ENCODE measurements at regions not wholly inside any gene's neighbourhood (a gene's known extent, or its start where the extent isn't known, plus 50 kb on each side); places are given as distances from the start of the nearest gene placed in this dataset.

DNA sequence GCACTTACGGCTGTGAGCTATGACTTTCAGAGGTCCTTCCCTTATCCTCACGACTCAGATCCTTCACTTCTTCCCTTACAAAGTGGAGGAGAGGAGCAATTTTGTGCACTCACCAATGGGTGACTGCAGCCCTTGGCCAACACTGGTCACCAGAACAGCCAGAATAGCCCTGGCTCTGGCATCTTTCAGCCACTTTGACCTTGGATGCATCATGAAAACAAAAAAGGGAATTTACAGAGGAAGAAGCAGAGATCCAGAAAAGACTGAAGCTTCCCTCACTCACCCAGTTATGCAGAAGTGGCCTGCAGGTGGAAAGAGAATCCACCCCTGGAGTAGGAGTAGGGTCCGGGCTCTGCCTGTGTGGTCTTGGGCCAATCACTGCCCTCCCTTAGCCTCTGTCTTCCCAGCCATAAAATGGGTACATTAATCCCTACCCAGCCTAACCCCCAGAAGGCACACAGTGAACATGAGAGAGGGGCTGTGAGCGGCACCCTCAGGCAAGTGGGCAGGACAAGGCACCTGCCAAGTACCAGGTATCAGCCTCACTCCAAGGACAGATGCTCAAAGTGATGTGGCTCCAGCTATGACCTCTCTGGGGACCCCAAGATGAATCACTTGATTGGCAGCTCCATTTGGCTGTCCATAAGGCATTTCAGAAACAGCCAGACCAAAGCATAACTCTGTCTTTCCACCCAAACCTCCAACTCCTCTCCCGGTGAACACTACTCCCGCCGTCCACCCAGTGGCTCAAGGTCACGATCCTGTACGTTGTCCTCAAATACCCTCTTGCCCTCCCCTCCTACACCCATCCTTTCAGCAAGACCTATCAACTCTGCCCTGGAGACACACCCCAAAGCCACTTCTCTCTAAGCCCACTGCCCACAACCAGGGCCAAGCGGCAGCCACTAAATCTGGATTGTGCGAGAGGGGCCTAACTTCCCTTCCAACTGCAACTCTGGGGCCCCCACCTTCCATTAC is 129.8 kb upstream of the ZMIZ1 start:
- DNase-seq: no peak

DNA sequence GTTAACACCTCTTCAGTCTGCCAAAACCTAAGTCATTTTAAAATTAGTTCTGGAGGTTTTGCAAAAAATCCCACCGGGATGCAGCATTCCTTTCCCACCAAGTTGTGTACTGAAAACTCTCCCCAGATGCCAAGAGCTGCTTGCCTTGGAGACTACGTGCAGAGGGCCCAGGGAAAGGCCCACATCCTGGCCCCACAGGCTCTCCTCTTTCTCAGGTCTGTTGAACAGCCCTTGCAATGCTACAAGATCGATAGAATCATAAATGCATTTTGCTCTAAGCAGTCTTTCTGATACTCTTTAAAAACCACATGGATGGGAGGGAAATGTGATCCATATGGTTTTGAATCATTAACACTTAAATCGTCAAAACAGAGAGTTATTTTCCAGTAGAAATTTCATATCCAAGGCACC is 126.7 kb upstream of the ZMIZ1 start:
- DNase-seq: no peak

DNA sequence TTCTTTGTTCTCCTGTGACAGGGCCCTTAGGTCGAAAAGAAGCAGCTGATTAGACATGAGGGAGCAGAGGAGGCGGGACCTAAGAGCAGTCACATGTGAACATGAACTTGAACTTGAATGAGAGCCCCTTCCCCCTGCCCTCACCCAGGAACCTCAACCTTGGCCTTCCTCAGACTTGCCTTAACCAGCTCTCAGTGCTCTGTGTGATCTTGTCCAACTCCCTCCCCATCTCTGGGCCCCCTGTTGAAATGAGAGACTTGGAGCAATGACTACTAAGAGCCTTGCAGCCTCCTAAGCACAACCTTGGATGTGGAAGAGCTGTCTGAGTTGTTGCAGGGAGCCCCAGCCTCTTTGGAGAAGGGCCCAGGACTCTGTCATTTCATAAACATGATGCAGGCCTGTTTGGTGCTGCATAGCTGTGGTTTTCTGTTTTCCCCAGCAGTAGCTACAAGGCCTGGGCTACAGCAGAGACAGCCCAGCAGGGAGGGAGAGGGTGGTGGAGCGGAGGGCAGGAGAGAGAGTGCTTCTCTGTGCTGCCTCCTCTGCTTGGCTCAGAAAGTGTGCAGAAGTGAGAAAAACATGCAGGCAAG is 123.9 kb upstream of the ZMIZ1 start:
- no peak for DNase-seq

DNA sequence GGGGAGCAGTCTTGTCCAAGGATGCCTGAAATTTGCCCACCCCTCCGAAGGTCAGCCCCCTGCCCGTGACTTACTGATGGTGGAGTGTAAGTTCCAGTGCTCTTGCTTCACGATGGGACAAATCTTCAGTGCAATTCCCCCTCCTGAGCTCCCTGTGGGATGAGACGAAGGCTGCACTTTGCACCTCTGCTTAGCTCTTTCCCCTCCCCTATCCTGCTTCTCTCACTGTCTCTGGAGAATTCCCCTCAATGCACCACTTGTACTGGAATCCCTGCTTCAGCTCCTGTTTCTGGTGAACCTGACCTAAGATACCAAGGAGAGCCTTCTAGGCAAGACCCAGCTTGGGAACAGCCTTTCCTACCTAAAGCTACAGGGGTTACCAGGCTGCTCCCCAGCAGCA is 122.9 kb upstream of the ZMIZ1 start:
- no peak for DNase-seq

DNA sequence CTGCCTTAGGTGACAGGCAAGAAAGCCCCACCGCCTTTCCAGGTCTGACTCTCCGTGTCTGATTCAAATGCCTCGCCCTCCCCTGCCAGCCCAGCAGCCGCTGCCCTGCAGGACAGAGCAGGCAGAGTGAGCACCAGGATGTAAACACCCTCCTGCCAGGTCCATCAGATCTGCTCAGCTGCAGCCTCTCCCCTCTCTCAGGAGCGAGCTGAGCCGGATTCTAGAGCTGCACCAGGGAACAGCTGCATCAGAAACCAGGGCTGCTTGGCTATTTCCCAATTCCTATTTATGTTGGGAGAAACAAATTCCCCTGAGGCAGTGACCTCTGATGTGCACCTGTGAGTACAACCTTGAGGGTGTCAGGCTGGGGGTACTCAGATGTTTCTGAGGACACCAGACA is 121.5 kb upstream of the ZMIZ1 start:
- peak in 1 of 2 experiments; percentile 10 for DNase-seq

DNA sequence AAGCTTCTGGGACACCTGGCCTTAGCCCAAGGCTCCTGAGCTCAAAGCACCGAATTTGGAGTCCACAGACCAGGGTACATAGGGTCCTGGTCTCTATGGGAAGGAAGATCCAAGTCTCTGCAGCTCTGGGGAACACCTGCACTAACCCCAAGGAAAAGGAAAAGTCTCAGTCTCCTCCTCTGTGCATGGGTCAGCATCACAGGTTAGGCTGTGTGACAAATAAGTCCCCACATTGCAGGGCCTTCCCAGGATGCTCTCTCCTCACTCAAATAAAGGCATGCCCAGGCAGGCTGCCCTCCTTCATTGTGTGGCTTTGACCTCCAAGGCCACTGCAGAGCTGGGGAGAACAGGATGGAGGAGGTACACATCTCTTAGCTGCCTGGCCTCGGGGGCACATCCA is 121.0 kb upstream of the ZMIZ1 start:
- DNase-seq: no peak

DNA sequence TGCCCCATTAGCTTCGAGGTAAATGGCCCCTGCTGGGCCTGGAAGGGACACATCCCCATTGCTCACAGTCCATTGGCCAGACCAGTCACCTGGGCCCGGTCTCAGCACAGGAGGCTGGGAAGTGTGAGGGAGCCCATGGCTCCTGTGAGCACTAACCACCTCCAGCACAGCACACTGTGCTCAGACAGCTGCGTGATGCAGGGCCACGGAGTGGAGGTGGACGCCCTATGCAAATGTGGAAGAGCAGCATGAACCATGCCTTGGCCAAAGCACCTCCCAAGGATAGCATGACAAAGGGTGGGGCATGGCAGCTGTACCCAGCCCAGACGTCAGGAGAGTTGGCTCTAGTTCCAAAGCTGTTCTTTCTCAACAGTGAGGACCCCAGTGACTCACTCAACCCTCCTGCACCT is 120.1 kb upstream of the ZMIZ1 start:
- no peak for DNase-seq

DNA sequence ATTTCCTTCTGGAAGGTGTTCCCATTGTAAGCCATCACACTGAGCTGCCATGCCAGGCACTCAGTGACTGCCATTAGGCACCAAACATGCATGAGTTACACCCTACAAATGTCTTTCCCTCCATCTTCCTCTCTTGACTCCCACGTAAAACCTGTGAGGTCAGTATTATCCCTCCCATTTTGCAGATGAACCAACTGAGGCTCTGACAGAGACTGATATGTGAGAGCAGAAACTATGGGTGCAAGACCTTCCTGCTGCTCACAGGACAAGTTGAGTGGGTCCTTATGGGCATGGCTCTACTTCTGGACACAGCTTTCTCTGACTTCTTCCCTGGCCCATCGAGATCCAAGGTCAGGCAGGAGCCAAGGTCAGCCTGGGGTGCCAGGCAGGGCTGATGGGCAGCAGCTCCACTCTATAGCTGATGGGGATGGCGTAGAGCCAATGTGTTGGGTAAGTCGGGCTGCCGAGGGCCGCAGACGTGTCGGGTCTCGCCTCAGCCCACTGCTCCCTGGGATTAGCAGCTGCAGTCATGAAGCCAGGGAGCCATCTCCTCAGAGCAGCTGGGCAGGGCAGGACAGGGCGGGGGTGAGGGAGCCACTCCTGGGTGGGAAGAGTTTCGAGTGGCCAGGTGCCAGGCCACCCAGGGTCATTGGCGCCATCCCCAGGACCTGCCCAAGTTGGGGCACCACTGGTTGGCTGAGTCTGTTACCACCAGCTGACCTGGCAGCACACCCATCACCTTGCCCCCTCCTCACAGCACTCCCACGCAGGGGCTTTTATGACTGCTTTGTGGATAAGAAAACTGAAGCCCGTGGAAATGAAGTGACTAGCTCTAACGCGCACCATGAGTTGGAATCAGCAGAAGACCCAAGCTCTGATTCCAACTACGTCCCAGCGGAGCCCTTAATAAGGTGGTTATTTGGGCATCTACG is 117.8 kb upstream of the ZMIZ1 start:
- no peak for DNase-seq

DNA sequence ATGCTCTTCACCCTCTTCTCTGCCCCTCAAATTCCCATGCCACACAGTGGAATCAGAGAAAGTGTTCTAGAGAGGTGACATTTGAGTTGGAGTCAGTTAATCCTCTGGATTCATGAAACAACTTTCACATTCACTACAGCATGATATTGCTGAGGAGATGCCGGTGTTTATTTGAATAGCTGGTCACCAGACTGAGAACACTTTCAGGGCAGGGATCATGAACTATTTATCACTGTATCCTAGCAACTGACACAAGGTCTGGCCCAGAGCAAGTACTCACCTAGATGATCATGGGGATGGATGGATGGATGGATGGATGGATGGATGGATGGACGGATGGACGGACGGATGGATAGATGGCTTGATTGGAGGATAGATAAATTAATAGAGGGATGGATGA is 116.7 kb upstream of the ZMIZ1 start:
- DNase-seq: no peak

DNA sequence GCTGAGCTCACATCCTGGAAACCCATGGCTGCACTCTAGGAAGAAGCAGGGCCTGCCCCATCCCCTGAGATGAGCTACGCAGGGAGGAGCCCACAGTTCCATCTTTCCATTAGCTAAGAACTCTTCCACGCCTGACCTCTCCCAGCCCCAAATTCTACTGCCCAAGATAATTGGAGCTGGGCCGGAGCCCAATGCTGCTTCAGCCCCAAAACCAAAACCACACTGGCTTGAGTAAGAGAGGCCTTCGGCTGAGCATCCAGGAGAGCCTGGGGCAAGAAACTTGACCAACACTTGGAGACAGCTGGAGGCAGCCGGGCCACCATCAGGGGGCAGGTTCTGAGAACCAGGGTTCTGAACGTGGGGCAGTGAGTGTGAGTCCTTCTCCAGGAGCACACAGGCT is 116.1 kb upstream of the ZMIZ1 start:
- DNase-seq: no peak

DNA sequence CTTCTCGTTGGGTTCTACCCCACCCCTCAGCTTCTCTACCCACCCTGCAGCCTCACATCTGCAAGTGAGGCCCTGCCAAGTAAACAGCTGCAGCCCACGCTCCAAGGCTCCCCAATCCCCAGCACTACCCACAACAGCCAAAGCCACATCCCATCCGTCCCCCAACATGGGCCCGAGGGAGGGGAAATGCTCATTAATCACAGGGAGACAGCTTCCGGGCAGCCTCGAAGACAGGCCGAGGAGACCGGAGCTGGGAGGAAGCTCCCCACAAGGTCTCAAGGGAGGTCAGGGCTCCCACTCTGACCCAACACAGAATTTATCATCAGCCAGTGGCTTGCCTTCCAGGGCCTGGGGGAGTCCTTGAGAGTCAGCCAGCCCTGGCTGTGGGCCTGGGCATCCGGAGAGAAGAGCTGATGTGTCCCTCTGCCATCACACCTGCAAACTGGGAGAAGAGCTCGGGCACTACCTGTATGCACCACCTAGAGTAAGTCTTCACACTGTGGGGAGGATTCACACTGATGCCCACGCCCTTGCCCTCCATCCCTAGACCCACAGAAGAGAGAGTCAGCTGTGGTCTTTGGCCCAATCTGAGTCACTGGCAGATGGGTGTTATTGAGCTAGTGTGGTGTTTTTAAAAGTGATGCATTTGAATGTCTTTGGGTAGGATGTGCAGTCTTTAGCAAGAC is 115.5 kb upstream of the ZMIZ1 start:
- DNase-seq: no peak

DNA sequence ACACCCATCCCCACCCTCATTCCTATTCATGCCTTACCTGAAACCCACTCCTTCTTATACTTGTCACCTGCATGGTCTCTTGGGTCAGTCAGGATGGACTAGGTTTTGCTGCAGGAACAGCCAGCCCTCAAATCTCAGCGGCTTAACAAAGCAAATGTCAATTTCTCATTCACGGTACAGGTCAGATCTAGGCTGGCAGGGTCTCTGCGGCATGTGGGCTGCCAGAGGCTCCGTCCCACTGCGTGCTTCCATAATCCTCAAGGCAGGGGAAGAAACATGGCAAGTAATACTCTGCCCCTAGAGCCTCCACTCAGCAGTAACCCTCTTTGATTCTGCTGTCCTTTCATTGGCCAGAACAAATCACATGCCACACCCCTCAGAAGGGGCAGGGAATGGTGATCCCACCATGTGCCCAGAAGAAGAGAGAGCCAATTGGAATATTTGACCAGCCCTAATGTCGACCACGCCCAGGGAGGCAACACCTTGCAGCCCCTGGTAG is 114.9 kb upstream of the ZMIZ1 start:
- no peak for DNase-seq

DNA sequence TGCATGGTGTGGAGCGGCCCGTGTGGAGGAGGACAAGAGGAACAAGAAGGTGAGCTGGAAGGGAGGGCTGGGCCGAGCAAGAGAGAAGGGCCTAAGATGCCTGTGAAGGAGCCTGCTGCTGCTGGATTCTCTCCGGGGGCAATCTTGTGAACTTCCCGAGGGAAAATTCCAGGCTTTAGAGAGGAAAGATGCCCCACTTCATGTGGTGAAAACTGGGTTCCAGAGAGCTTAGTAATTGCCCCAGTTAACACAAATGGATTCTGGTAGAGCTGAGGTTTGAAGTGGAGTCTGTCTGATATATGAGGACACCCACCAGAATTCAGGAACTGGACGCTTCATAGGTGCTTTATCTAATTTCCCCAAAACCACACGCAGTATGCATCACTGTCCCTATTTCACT is 114.1 kb upstream of the ZMIZ1 start:
- DNase-seq: no peak

DNA sequence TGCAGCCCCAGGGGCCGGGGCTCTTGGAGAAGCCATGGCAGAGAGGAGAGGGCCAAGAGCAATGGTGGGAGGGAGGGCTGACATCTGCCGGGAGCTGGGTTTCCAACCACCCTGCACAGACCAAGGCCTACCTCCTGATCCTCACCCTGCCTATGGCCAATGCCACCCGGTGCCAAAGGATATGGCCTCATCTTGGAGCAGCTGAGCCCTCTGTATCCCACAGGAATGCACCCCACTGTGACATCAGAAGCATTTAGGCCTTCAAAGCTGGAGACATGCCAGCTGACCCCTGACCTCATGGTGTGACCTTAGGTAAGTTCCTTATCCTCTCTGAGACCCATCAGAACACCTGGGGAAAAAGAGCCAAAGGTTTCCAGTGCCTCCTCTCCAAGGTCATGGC is 113.6 kb upstream of the ZMIZ1 start:
- DNase-seq: no peak

DNA sequence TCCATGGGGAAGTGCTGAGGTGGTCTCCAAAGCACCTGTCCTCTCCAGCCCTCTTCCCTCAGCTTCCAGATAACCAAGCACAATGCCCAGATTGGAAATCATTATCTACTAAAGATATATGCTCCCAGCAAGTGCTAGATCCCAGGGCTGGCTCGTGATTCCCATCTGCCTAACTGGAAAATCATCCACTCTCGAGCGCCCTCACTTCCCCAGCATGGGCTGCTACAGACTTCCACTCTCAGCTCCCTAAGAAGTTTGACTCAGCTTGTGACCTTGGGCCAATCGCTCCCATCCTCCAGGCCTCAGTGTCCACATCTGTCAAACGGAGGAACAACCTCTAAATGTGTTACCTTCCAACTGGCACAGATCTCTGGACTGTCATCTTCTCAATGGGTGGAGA is 112.4 kb upstream of the ZMIZ1 start:
- no peak for DNase-seq

DNA sequence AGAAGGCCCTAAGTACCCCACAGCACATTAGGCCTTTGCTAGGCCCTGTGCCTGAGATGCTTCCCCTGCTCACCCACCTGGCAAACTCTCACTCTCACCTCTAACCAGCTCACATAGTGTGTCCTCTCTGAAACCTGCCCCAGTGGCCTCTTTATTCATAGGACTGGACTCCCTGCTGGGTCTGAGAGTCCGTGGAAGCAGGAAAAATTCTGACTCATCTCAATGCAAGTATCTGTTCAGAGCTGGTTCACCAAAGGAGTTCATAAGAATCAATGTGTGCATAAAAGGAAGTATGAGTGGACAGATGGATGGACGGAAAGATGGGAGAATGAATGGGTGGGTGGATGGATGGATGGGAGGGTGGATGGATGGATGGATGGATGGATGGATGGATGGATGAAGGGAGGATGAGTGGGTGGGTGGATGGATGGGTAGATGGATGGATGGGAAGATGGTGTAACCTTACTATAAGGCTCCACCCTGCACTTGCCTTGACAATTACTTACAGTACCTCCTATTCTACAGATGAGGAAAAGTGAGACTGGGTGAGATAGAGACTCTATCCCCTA is 111.2 kb upstream of the ZMIZ1 start:
- no peak for DNase-seq

DNA sequence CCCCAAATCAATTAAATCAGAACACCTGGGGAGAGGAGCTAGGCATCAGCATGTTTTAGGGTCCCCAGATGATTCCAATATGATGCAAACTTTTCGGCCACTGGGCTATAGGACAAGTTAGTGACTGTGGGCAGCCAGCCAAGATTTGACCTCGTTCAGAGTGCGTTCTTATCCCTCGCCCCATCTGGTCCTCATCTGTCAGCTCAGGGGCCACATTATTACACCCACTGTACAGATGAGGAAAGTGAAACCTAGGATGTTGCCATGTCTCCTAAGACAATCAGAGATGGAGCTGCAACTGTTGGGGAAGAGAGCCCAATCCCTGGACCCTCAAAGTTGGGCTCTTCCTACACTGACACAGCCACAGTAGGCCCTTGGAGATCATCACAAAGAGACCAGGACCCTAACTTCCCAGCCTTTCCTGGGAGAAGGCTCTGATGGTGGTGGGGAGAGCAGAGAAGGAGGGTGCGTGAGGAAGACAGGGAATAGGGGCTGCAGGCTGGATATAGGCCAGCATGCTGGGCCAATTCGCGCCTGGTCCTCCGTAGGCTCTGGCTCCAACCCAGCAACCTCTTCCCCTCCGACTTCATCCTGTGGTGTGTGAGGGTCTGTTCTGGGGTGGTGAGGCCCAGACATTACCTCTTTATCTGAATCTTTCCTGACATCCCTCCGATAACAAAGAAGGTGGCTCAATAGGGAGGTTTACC is 109.4 kb upstream of the ZMIZ1 start:
- DNase-seq: no peak

DNA sequence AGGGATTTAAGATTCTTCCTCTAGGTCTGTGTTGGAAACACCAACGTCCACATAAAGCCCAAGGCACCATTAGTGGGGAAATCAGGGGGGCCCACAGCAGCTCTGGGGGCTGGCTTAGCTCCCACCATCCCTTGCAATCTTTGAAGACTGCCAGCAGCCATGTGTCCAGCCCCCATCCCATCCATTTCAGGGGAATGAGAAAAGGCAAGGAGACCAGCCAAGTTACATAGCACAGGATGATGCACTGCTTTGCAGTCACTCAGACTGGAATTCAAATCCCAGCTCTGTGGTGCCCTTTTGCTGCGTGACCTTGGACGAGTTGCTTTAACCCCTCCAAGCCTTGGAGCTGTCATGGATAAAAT is 108.9 kb upstream of the ZMIZ1 start:
- DNase-seq: no peak

DNA sequence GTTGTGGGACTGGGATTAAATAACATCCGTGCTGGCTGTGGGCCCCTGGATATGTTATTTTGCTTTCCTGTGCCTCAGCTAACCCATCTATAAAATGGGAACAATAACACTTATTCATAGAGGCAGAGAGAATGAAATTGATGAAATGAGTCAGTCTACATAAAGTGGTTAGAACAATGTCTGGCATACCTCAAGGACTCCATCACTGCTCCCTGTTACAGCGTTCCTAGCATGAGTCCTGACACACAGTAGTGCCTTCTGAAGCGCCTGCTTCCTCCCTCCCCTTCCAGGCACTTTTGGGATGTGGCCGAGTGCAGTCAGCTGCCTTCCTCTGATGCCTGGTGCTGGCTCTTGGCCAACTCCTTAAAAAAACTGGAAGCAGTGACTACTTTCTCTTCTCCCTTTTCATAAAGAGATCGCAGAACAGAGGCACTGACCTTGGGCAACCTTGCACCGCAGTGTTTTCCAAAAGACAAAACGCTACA is 108.4 kb upstream of the ZMIZ1 start:
- no peak for DNase-seq

DNA sequence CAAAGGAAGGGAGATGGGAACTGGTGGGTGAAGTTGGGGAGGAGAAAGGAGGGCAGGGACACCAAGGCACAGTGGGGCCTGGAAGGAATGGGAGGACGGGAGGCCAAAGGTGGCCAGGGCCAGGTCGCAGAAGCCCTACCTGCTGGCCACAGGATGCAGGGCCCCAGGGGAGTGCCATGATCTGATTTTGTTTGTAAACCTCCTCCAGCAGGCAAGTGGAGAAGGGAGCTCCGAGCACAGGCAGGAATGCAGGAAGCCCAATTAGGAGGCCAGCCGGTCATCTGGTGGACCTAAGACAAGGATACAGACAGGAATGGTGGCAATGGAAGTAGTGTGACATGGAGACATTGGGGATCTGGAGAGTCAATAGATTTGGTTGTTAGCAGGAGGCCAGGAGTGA is 107.0 kb upstream of the ZMIZ1 start:
- DNase-seq: no peak

Measured in NCI-H2081 (cell line).